ENCODE measurements at regions not wholly inside any gene's neighbourhood (a gene's known extent, or its start where the extent isn't known, plus 50 kb on each side); places are given as distances from the start of the nearest gene placed in this dataset.
"Not testable (repeated sequence)": the region's sequence is repeated elsewhere in the genome, so short reads cannot be mapped to it uniquely, and the experiment has no call there.

DNA sequence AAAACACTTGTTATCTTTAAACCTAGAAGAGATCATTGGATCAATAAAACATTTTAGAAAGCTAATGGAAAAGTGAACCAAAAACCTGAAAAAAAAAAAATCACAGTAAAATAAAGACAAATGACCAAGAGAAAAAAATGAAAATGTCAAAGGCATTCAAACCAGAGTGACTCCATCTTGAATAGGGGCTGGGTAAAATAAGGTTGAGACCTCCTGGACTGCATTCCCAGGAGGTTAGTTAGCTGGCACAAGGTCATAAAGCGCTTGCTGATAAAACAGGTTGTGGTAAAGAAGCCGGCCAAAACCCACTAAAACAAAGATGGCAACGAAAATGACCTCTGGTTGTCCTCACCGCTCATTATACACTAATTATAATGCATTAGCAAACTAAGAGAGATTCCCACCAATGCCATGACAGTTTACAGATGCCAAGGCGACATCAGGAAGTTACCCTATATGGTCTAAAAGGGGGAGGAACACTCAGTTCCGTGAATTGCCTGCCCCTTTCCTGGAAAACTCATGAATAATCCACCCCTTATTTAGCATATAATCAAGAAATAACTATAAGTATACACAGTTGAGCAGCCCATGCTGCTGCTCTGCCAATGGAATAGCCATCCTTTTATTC lies 116.7 kb upstream of the NEK6 start:
- H3K4me3 ChIP-seq (ENCODE audit: low read depth, low read length) = no peak overlapping the region
- POLR2A ChIA-PET = no interaction called here
- CTCF ChIA-PET = interaction anchor here (0.7 to 0.9 kb wide), 2 partner anchors 14 to 167 kb away, joined by 3 to 4 read pairs; no protein-coding TSS in a partner anchor
- H3K27me3 ChIP-seq (ENCODE audit: control insufficient read depth, insufficient read depth, low read length) = no peaks in the 10 kb centered on the region
- no peaks in the 10 kb centered on the region for H3K9me3 ChIP-seq (ENCODE audit: control insufficient read depth, insufficient read depth, low read length)
- DNase-seq (ENCODE audit: low read depth, low spot score) = no peak
- TF ChIP-seq CTCF (IDR thresholded peaks at IDR 0.05; ENCODE audit: low read depth, low read length) = no peak
- H3K27ac ChIP-seq (ENCODE audit: low read depth, low read length) = no peak overlapping the region

DNA sequence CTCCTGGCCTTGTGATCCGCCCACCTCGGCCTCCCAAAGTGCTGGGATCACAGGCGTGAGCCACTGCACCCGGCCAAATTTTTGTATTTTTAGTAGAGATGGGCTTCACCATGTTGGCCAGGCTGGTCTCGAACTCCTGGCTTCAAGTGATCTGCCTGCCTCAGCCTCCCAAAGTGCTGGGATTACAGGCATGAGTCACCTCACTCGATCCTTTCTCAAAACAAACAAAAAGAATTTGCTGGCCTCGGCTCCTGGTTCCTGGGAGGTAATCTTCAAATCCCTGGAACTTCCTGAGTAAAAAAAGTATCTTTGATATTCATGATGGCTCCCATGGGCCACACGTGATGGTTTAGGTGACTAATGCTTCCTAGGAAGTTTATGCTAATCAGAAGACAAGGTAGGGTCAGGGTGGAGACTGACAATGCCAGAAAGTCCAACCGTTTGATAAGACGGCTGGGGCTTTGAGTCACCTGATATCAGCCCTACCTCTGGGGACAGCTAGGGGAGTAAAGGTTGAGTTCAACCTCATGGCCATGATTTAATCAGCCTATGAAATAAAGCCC lies 113.1 kb upstream of the NEK6 start:
- H3K4me3 ChIP-seq (ENCODE audit: low read depth, low read length); DNase-seq (ENCODE audit: low read depth, low spot score); H3K27ac ChIP-seq (ENCODE audit: low read depth, low read length); POLR2A ChIA-PET; H3K27me3 ChIP-seq (ENCODE audit: control insufficient read depth, insufficient read depth, low read length); H3K9me3 ChIP-seq (ENCODE audit: control insufficient read depth, insufficient read depth, low read length): not testable (repeated sequence)
- CTCF ChIA-PET = interaction anchor here (0.5 to 0.9 kb wide), 2 partner anchors 18 to 134 kb away, joined by 4 read pairs; no protein-coding TSS in a partner anchor

DNA sequence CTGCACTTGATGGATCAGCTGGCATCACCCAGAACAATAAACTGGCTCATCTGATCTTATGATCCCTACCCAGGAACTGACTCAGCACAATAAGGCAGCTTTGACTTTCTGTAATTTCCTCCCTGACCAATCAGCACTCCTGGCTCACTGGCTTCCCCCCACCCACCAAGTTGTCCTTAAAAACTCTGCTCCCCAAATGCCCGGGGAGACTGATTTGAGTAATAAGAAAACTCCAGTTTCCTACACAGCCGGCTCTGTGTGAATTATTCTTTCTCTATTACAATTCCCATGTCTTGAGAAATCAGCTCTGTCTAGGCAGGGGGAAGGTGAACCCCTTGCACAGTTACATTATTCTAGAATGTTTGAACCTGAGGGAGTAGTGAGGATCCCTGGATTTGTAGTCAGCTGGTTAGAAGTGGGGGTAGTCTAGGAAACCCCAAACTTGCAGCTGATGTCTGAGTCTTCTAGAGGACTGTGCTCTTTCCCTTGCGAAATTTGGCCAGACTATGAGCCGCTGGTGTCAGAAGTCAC lies 111.7 kb upstream of the NEK6 start:
- Histone ChIP-seq H3K9me3 (ENCODE audit: control insufficient read depth, insufficient read depth, low read length) (no peaks in the 10 kb centered on the region; the same call in 1 of the 2 replicates), H3K4me3 (ENCODE audit: low read depth, low read length) (no peak overlapping the region), H3K27ac (ENCODE audit: low read depth, low read length) (no peak overlapping the region), H3K27me3 (ENCODE audit: control insufficient read depth, insufficient read depth, low read length) (peaks cover 8% of the 10 kb centered on the region)
- ChIA-PET POLR2A (no interaction called here), CTCF (no interaction called here)
- no peak for TF ChIP-seq CTCF (IDR thresholded peaks at IDR 0.05; ENCODE audit: low read depth, low read length)
- DNase-seq (ENCODE audit: low read depth, low spot score) = no peak

- TF ChIP-seq CTCF (IDR thresholded peaks at IDR 0.05; ENCODE audit: low read depth, low read length) = no peak
- DNase-seq (ENCODE audit: low read depth, low spot score) = no peak
- ChIA-PET CTCF (no interaction called here), POLR2A (no interaction called here)
- Histone ChIP-seq H3K27me3 (ENCODE audit: control insufficient read depth, insufficient read depth, low read length) (peaks cover 10% of the 10 kb centered on the region), H3K4me3 (ENCODE audit: low read depth, low read length) (no peak overlapping the region), H3K9me3 (ENCODE audit: control insufficient read depth, insufficient read depth, low read length) (no peaks in the 10 kb centered on the region; the same call in 1 of the 2 replicates), H3K27ac (ENCODE audit: low read depth, low read length) (no peak overlapping the region)
Observed at GRCh38 chr9:124149992-124150391, 107.8 kb upstream of the NEK6 start.

DNA sequence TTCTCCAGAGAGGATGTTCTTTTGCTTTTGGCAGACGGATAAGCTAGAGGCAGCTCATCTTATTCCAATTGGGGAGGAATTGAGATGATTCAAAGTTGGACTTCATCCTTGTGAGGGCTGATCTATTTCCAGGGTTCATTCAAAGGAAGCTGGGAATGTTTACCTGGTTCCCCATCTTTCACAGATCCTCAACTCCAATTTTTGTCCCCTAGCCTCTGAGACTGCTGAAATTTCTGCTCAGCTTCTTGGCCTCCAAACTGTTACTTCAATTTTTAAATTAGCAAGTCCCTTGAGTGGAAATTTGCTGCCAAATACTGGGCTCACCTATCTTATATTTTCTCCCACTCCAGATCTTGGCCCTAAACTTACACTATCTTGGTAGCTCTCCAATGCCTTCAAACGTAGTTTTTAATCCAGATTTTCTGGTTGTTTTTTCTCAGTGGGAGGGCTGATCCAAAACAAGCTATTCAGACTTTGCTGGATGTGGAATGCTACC lies 93.9 kb upstream of the NEK6 start:
- Histone ChIP-seq H3K27me3 (ENCODE audit: control insufficient read depth, insufficient read depth, low read length) (peaks cover 23% of the 10 kb centered on the region), H3K27ac (ENCODE audit: low read depth, low read length) (no peak overlapping the region), H3K9me3 (ENCODE audit: control insufficient read depth, insufficient read depth, low read length) (no peaks in the 10 kb centered on the region), H3K4me3 (ENCODE audit: low read depth, low read length) (no peak overlapping the region)
- DNase-seq (ENCODE audit: low read depth, low spot score) = no peak
- ChIA-PET POLR2A (no interaction called here), CTCF (no interaction called here)
- no peak for TF ChIP-seq CTCF (IDR thresholded peaks at IDR 0.05; ENCODE audit: low read depth, low read length)

Measured in AG04450 (cell line).